ENCODE measurements at regions not wholly inside any gene's neighbourhood (a gene's known extent, or its start where the extent isn't known, plus 50 kb on each side); places are given as distances from the start of the nearest gene placed in this dataset.

- no peak for TF ChIP-seq POLR2AphosphoS5 (IDR thresholded peaks at IDR 0.05; ENCODE audit: insufficient read depth, low read depth, low read length)
- TF ChIP-seq, protein P1, sequence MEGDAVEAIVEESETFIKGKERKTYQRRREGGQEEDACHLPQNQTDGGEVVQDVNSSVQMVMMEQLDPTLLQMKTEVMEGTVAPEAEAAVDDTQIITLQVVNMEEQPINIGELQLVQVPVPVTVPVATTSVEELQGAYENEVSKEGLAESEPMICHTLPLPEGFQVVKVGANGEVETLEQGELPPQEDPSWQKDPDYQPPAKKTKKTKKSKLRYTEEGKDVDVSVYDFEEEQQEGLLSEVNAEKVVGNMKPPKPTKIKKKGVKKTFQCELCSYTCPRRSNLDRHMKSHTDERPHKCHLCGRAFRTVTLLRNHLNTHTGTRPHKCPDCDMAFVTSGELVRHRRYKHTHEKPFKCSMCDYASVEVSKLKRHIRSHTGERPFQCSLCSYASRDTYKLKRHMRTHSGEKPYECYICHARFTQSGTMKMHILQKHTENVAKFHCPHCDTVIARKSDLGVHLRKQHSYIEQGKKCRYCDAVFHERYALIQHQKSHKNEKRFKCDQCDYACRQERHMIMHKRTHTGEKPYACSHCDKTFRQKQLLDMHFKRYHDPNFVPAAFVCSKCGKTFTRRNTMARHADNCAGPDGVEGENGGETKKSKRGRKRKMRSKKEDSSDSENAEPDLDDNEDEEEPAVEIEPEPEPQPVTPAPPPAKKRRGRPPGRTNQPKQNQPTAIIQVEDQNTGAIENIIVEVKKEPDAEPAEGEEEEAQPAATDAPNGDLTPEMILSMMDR (IDR thresholded peaks at IDR 0.05; ENCODE audit: extremely low read depth in 1 of 2, insufficient read depth in 1 of 2, low read depth in 1 of 2, low read length in 2 of 2): no peak
These were observed 61.5 kb upstream of the API5 start for GRCh38 chr11:43250309-43250708.

Data from endothelial cell of umbilical vein (primary cell).